Epithelial cell of proximal tubule (primary cell): ENCODE measurements at regions not wholly inside any gene's neighbourhood (a gene's known extent, or its start where the extent isn't known, plus 50 kb on each side); places are given as distances from the start of the nearest gene placed in this dataset.
"Not testable (repeated sequence)": the region's sequence is repeated elsewhere in the genome, so short reads cannot be mapped to it uniquely, and the experiment has no call there.

Source experiments
- DNase-seq: peaks from one replicate; pipeline ENCODE4 v3.0.0-alpha.2; 2011; ENCODE audit warnings: low read depth
- H3K4me3 ChIP-seq: 2 replicates; pipeline ENCODE4 v1.5.1; 2011; ENCODE audit warnings: low read depth, mild to moderate bottlenecking, low read length
- CTCF ChIP-seq: conservative IDR thresholded peaks from 2 replicates; pipeline ENCODE4 v1.5.1; 2012; ENCODE audit warnings: low read depth, mild to moderate bottlenecking, low read length

- TF ChIP-seq CTCF, result no peak
- no peak overlapping the region for H3K4me3 ChIP-seq
- no peak for DNase-seq
Measured at GRCh38 chr1:163609858-163610257, 288.1 kb downstream of the NUF2 start.

GRCh38 chr1:163610486-163610885, 288.7 kb downstream of the NUF2 start:
- no peak overlapping the region for H3K4me3 ChIP-seq
- TF ChIP-seq CTCF, result no peak
- no peak for DNase-seq

GRCh38 chr1:163614361-163614760, 292.6 kb downstream of the NUF2 start:
- no peak for DNase-seq
- H3K4me3 ChIP-seq, result no peak overlapping the region
- no peak for TF ChIP-seq CTCF

GRCh38 chr1:163628034-163628773, 306.4 kb downstream of the NUF2 start:
- no peak for DNase-seq
- TF ChIP-seq CTCF, result no peak
- H3K4me3 ChIP-seq, result no peak overlapping the region

GRCh38 chr1:163632269-163632668, 310.5 kb downstream of the NUF2 start:
- no peak for DNase-seq
- H3K4me3 ChIP-seq, result no peak overlapping the region

GRCh38 chr1:163633366-163633765, 311.6 kb downstream of the NUF2 start:
- no peak for DNase-seq

More at GRCh38 chr1:163632269-163632668, 310.5 kb downstream of the NUF2 start:
- no peak for TF ChIP-seq CTCF

GRCh38 chr1:163645676-163646075, 323.9 kb downstream of the NUF2 start:
- DNase-seq, H3K4me3 ChIP-seq: not testable (repeated sequence)

More at GRCh38 chr1:163633366-163633765, 311.6 kb downstream of the NUF2 start:
- H3K4me3 ChIP-seq, result no peak overlapping the region
- no peak for TF ChIP-seq CTCF
